Retinal pigment epithelial cell (primary cell): ENCODE measurements at regions not wholly inside any gene's neighbourhood (a gene's known extent, or its start where the extent isn't known, plus 50 kb on each side); places are given as distances from the start of the nearest gene placed in this dataset.

Experiments used
- DNase-seq: peaks from one replicate; pipeline ENCODE4 v3.0.0-alpha.2; 2010; ENCODE audit warnings: low read depth
- H3K4me3 ChIP-seq: 2 replicates; pipeline ENCODE4 v1.5.1; 2011; ENCODE audit warnings: mild to moderate bottlenecking, low read length, control low read depth, moderate library complexity
- CTCF ChIP-seq: conservative IDR thresholded peaks from 2 replicates; pipeline ENCODE4 v1.5.1; 2011; ENCODE audit warnings: low read depth, low read length, control low read depth, inconsistent platforms

- H3K4me3 ChIP-seq: no peak overlapping the region
- DNase-seq: no peak
- TF ChIP-seq CTCF: no peak
These were observed 182.9 kb downstream of the KIF26A start for GRCh38 chr14:104321088-104321801.

- no peak overlapping the region for H3K4me3 ChIP-seq
- no peak for DNase-seq
- no peak for TF ChIP-seq CTCF
These were observed 183.4 kb downstream of the KIF26A start for GRCh38 chr14:104321802-104322130.

GRCh38 chr14:104322531-104323366, 184.4 kb downstream of the KIF26A start:
- no peak overlapping the region for H3K4me3 ChIP-seq
- no peak for TF ChIP-seq CTCF
- no peak for DNase-seq

- no peak overlapping the region for H3K4me3 ChIP-seq
- no peak for DNase-seq
- TF ChIP-seq CTCF: no peak
These were observed 185.3 kb downstream of the KIF26A start for GRCh38 chr14:104323551-104324175.

GRCh38 chr14:104326848-104327247, 188.5 kb downstream of the KIF26A start:
- no peak for DNase-seq
- H3K4me3 ChIP-seq: no peak overlapping the region
- TF ChIP-seq CTCF: no peak

- DNase-seq: no peak
- no peak overlapping the region for H3K4me3 ChIP-seq
- no peak for TF ChIP-seq CTCF
These were observed 190.2 kb downstream of the KIF26A start for GRCh38 chr14:104328607-104329006.

GRCh38 chr14:104329793-104330192, 191.4 kb downstream of the KIF26A start:
- TF ChIP-seq CTCF: no peak
- H3K4me3 ChIP-seq: no peak overlapping the region
- no peak for DNase-seq
